ENCODE measurements at regions not wholly inside any gene's neighbourhood (a gene's known extent, or its start where the extent isn't known, plus 50 kb on each side); places are given as distances from the start of the nearest gene placed in this dataset.
"Not testable (repeated sequence)": the region's sequence is repeated elsewhere in the genome, so short reads cannot be mapped to it uniquely, and the experiment has no call there.

- DNase-seq (ENCODE audit: low read depth) = no peak
Observed at GRCh38 chr7:131052285-131052904, 275.3 kb upstream of the MKLN1 start.

GRCh38 chr7:131056007-131056406 is 271.7 kb upstream of the MKLN1 start:
- DNase-seq (ENCODE audit: low read depth) = no peak

GRCh38 chr7:131057015-131057793 is 270.5 kb upstream of the MKLN1 start:
- no peak for DNase-seq (ENCODE audit: low read depth)

- DNase-seq (ENCODE audit: low read depth) = no peak
Observed at GRCh38 chr7:131057794-131058070, 269.9 kb upstream of the MKLN1 start.

GRCh38 chr7:131058561-131059288 is 269.0 kb upstream of the MKLN1 start:
- not testable (repeated sequence) for DNase-seq (ENCODE audit: low read depth)

GRCh38 chr7:131059401-131059800 is 268.3 kb upstream of the MKLN1 start:
- DNase-seq (ENCODE audit: low read depth) = not testable (repeated sequence)

- DNase-seq (ENCODE audit: low read depth) = no peak
Observed at GRCh38 chr7:131061158-131061557, 266.5 kb upstream of the MKLN1 start.

GRCh38 chr7:131061818-131062217 is 265.9 kb upstream of the MKLN1 start:
- no peak for DNase-seq (ENCODE audit: low read depth)

- DNase-seq (ENCODE audit: low read depth) = no peak
Observed at GRCh38 chr7:131066635-131067034, 261.0 kb upstream of the MKLN1 start.

GRCh38 chr7:131067220-131067619 is 260.5 kb upstream of the MKLN1 start:
- no peak for DNase-seq (ENCODE audit: low read depth)

- no peak for DNase-seq (ENCODE audit: low read depth)
Observed at GRCh38 chr7:131068604-131069021, 259.1 kb upstream of the MKLN1 start.

GRCh38 chr7:131071786-131072504 is 255.7 kb upstream of the MKLN1 start:
- no peak for DNase-seq (ENCODE audit: low read depth)

GRCh38 chr7:131072505-131073091 is 255.1 kb upstream of the MKLN1 start:
- DNase-seq (ENCODE audit: low read depth) = no peak

GRCh38 chr7:131074043-131074442 is 253.6 kb upstream of the MKLN1 start:
- no peak for DNase-seq (ENCODE audit: low read depth)

- DNase-seq (ENCODE audit: low read depth) = no peak
Observed at GRCh38 chr7:131074585-131074984, 253.1 kb upstream of the MKLN1 start.

- DNase-seq (ENCODE audit: low read depth) = no peak
Observed at GRCh38 chr7:131075406-131075805, 252.3 kb upstream of the MKLN1 start.

- DNase-seq (ENCODE audit: low read depth) = no peak
Observed at GRCh38 chr7:131076032-131076431, 251.6 kb upstream of the MKLN1 start.

GRCh38 chr7:131076711-131077181 is 250.9 kb upstream of the MKLN1 start:
- no peak for DNase-seq (ENCODE audit: low read depth)

- no peak for DNase-seq (ENCODE audit: low read depth)
Observed at GRCh38 chr7:131077735-131078134, 249.9 kb upstream of the MKLN1 start.

GRCh38 chr7:131080754-131081153 is 246.9 kb upstream of the MKLN1 start:
- DNase-seq (ENCODE audit: low read depth) = no peak

GRCh38 chr7:131081308-131081707 is 246.4 kb upstream of the MKLN1 start:
- no peak for DNase-seq (ENCODE audit: low read depth)

- DNase-seq (ENCODE audit: low read depth) = no peak
Observed at GRCh38 chr7:131083781-131084180, 243.9 kb upstream of the MKLN1 start.
